ENCODE measurements at regions not wholly inside any gene's neighbourhood (a gene's known extent, or its start where the extent isn't known, plus 50 kb on each side); places are given as distances from the start of the nearest gene placed in this dataset.

GRCh38 chr1:167148421-167148820 is 54.5 kb downstream of the STYXL2 start:
- no peak for TF ChIP-seq FOXM1 (IDR thresholded peaks at IDR 0.05; ENCODE audit: borderline replicate concordance)
- no peak for TF ChIP-seq TARDBP (IDR thresholded peaks at IDR 0.05)
- TF ChIP-seq ELF4 (IDR thresholded peaks at IDR 0.05) = no peak
- no peak for TF ChIP-seq FOXA1 (IDR thresholded peaks at IDR 0.05)

Measured in HEK293T (cell line).